GM20000 (cell line): ENCODE measurements at regions not wholly inside any gene's neighbourhood (a gene's known extent, or its start where the extent isn't known, plus 50 kb on each side); places are given as distances from the start of the nearest gene placed in this dataset.

Source experiments
- DNase-seq: peaks from one replicate; pipeline ENCODE4 v3.0.0; 2012; ENCODE audit warnings: low spot score
- TF ChIP-seq, protein P1 (sequence below): IDR thresholded peaks from 2 replicates; pipeline ENCODE4 v1.5.1; 2012; ENCODE audit warnings: mild to moderate bottlenecking, control low read depth; ENCODE audit errors: extremely low read depth, missing control alignments

DNA sequence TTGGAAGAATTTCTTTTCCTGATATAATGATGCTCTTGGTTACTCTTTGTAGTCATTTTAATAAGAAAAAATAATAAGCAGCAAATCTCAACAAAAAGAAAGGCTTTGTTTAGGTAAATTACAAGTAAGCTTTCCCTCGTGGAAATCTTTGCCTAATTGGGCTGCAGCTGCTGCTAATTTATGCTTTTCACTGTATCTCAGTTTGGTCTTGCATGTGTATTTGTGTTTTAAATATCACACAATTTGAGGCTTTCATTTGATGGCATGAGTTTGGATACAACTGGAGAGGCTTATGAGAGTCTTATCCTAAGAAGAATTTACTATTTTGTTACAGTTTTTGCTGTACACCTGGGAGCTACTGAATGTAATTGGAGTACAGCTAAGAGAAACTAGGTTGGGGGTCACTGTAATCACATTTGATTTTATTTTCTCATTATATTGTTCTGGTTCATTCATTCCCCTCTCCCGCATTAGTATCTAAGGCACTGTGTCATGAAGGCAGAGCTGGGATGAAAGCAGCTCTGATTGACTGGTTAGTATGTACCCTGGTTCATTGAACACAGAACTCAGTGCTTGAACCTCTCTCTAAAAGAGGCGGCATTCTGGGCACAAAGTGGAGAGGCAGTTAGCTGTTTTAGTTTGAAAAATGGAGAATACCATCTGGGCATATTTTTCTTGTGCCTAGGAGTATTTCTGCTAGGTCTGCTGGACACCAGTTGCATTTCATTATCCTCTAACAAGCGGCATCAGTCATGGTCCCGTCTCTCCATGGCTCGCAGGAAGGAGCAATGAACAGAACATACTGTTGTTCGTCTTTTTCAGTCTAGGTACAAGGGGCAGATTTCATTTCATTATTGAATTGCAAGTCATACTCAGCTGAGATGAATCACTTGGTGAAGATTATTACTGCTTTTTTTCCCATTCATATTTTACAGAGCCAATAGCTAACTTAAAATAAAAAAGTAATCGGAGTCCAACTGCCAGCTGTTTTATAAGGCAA, 118.0 kb upstream of the TMEM260 start:
- no peak for DNase-seq
- TF ChIP-seq, protein P1, sequence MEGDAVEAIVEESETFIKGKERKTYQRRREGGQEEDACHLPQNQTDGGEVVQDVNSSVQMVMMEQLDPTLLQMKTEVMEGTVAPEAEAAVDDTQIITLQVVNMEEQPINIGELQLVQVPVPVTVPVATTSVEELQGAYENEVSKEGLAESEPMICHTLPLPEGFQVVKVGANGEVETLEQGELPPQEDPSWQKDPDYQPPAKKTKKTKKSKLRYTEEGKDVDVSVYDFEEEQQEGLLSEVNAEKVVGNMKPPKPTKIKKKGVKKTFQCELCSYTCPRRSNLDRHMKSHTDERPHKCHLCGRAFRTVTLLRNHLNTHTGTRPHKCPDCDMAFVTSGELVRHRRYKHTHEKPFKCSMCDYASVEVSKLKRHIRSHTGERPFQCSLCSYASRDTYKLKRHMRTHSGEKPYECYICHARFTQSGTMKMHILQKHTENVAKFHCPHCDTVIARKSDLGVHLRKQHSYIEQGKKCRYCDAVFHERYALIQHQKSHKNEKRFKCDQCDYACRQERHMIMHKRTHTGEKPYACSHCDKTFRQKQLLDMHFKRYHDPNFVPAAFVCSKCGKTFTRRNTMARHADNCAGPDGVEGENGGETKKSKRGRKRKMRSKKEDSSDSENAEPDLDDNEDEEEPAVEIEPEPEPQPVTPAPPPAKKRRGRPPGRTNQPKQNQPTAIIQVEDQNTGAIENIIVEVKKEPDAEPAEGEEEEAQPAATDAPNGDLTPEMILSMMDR: no peak

DNA sequence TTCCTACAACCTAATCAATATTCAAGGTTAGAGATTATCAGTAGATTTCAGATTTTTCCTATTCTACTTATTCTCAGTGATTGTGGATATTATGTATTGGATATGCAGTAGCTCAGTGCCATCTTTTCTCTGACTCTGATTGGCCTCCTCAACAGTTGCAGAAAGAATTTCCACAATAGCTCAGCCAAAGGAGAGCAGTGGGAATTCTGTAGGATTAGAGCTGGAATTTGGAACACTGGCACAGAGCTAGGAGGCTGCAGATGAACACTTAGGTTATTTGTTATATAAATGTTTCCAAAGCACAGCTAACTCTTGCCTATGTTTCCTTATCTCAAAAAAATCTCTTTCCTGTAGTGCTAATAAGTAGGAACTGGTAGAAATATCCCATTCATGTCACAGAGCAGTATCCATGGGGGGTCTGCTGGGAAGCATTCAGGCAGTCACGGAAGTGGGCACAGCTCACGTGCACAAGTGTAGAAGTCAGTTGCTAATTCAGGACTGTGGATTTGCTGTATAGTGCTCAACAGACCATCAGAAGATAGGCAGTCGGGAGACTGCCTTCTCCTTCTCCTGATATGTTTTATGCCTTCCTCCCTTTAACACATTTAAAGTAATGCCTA, 116.2 kb upstream of the TMEM260 start:
- TF ChIP-seq, protein P1: no peak
- DNase-seq: no peak

DNA sequence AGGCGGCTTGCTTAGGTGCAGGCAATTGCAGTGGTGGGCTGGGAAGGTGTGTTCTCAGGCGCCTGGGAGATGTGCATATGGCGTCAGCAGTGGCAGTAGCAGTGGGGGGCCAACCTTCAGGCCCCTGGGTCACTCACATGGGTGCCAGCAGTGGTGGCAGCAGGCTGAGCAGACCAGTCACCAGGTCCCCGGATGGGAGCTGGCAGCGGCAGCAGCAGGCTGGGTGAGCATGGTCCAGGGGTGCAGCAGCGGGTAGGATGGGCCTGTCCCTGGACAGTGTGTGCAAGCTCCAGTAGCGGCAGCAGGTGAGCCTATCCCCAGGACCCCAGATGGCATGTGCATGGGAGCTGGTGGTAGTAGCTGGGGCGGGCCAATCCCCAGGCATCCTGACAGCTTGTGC, 108.5 kb upstream of the TMEM260 start:
- DNase-seq: no peak
- TF ChIP-seq, protein P1: no peak

DNA sequence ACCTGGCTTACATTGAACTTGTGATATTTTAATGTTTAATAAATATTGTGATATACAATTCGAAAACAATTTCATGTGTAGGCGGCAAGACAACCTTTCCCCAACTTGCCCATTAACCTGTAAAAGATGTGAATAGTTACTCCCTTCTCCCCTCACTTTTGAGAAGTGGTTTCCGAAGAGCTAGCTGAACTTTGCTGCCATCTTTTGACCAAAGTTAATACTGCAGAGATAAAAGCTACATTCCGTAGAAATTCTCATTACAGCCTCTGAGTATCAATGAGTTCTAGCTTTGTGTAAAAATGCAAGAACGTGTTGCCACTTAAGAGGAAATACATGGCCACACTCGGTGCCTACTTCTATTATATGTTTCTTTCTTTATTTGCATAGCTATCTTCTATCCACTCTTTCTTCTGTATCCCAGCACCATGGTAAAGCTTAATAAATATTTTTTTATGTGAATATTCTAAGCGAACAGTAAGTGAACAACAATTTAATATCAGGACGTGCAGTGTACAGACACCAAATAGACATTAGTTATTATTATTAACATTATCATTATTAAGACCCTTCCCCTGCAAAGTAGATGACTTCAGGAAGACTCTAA, 105.1 kb upstream of the TMEM260 start:
- TF ChIP-seq, protein P1: peak; percentile 36
- DNase-seq: peak; percentile 34

DNA sequence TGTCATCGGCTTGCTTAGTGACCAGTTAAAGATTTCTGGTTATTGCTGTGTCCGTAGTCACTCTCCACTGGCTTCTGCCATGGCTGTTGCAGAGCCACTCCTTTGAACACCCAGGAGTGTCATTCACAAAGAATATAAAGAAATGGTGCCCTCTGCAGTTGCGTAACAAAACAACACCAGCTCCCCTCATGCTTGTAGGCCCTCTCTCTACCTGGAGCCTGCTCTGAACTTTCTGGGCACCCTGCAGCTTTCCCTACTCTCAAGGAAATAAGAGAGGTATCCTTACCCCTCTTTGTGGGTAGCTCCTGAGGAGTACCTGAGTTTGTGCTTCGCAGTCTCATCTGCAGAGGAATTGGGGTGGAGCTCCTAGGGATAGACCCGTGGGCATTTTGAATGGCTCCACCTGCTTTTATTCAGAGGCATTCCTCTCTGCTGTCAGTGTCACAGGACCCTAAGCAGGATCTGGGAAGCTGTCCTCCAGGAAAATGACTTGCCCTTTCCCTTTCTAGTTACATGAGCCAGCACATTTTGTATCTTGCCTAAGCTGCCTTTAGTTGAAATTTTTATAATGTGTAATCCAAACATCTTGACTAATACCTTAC, 97.2 kb upstream of the TMEM260 start:
- DNase-seq: peak; percentile 8
- TF ChIP-seq, protein P1: no peak

DNA sequence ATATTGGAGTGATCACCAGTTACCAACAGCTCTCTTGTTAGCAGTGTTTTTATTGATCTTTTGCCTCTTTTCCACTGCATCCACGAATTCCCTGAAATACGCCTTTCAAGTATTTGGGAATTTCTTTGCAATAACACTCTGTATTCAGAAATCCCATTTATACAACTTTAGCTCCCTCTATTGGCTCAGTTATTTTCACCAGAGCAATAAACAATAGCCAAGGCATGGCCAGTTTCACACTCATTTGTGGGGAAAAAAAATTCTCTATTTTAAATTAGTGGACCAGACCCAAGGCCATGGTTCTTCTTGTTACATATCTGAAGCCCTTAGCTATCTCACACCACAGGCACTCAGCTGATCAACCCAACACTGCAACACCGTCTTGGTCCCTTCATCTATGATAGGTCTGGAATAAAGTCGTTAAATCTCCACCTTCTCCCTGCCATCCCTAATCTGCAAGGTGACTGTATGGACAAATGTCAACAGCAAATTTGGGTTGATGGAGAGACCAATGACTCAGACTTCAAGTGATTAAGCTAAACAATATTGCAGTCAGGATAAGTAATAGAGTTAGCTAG, 92.4 kb upstream of the TMEM260 start:
- DNase-seq: no peak
- TF ChIP-seq, protein P1: no peak
